Spleen (tissue), 11 donors: ENCODE measurements at regions not wholly inside any gene's neighbourhood (a gene's known extent, or its start where the extent isn't known, plus 50 kb on each side); places are given as distances from the start of the nearest gene placed in this dataset.

ENCODE experiments used
- DNase-seq: peaks from one replicate; pipeline ENCODE4 v3.0.0-alpha.2; 2020
- H3K27ac ChIP-seq, 8 donors: fragments of 200-600 bp; sonication (generic) in 7 of 8; 1 replicate in 4 of 8; 2 replicates in 4 of 8; pipeline versions ENCODE4 v1.5.0 to v1.8.0; 2016 to 2021; ENCODE audit warnings: inconsistent platforms in 4 of 8, mild to moderate bottlenecking in 4 of 8, moderate library complexity in 1 of 8
- H3K27me3 ChIP-seq, 7 donors: fragments of 200-600 bp; sonication (generic) in 6 of 7; replicated peaks in 1 of 7; 1 replicate in 4 of 7; 2 replicates in 3 of 7; pipeline versions ENCODE4 v1.5.0 to v1.8.0; 2016 to 2021; ENCODE audit warnings: inconsistent platforms in 3 of 7, mild to moderate bottlenecking in 1 of 7
- H3K36me3 ChIP-seq, 6 donors: fragments of 200-600 bp; sonication (generic) in 5 of 6; 1 replicate in 4 of 6; 2 replicates in 2 of 6; pipeline versions ENCODE4 v1.5.0 to v1.8.0; 2016 to 2021; ENCODE audit warnings: inconsistent platforms in 2 of 6
- H3K4me1 ChIP-seq, 6 donors: fragments of 200-600 bp; sonication (generic) in 5 of 6; 1 replicate in 3 of 6; 2 replicates in 3 of 6; pipeline versions ENCODE4 v1.5.0 to v1.8.0; 2016 to 2021; ENCODE audit warnings: inconsistent platforms in 3 of 6
- H3K4me3 ChIP-seq, 8 donors: fragments of 200-600 bp; sonication (generic) in 7 of 8; 1 replicate in 4 of 8; 2 replicates in 4 of 8; pipeline versions ENCODE4 v1.5.0 to v1.8.0; 2016 to 2021; ENCODE audit warnings: inconsistent platforms in 4 of 8, mild to moderate bottlenecking in 4 of 8, moderate library complexity in 2 of 8
- H3K9me3 ChIP-seq, 8 donors: fragments of 200-600 bp; sonication (generic) in 7 of 8; 1 replicate in 4 of 8; 2 replicates in 4 of 8; pipeline versions ENCODE4 v1.5.0 to v1.8.0; 2016 to 2021; ENCODE audit warnings: inconsistent platforms in 4 of 8
- POLR2A ChIP-seq, 3 donors: fragments of 450-650 bp; IDR thresholded peaks; one replicate each; pipeline ENCODE4 v1.5.1; 2017; ENCODE audit warnings: antibody characterized with exemption in 3 of 3, mild to moderate bottlenecking in 1 of 3
- POLR2AphosphoS5 ChIP-seq, 3 donors: sonication (generic); formaldehyde crosslinking; IDR thresholded peaks; one replicate each; pipeline ENCODE4 v1.5.1; 2017; ENCODE audit warnings: antibody characterized with exemption in 3 of 3
- WGBS, 5 donors: extraction: QIAGEN DNeasy Blood & Tissue Kit in 3 of 5; methylation state at CpG; one replicate each; pipeline versions ENCODE4 v1.1.5 to v1.1.7; 2013 to 2018; 5-methylcytosine and 5-hydroxymethylcytosine counted together
- intact Hi-C: fragments of 100-400 bp; cut with DNase I; formaldehyde crosslinking; loops from one replicate; pipeline ENCODE4 v1.15.0; 2023; ENCODE audit warnings: low total_unique reads
- TF ChIP-seq, protein P1 (sequence below), 11 experiments: fragments of 200-600 bp in 7 of 11; fragments of 450-650 bp in 4 of 11; sonication (generic) in 4 of 11; IDR thresholded peaks in 8 of 11; conservative IDR thresholded peaks in 3 of 11; 1 replicate in 7 of 11; 2 replicates in 4 of 11; pipeline versions ENCODE4 v1.4.0 to v1.8.0; 2016 to 2021; ENCODE audit warnings: antibody characterized with exemption in 11 of 11, inconsistent platforms in 4 of 11, mild to moderate bottlenecking in 1 of 11
- donor health status: healthy with polysubstance abuse.
- donor health status: DM: no; HTN: no; CAD: no; lungs with moderate emphysema.
- donor health status: DM: no; HTN: no; CAD: no.
- donor health status: Bipolar disorder and iron deficiency.
- donor health status: healthy.
- donor health status: DM: no; HTN: no; CAD: no.
- donor health status: DM: yes; HTN: yes; CAD: no.

GRCh38 chr5:3751846-3752245, 156.2 kb downstream of the IRX1 start:
- WGBS, 5 donors = 85 to 92% (median 90%) methylated on average over 2 of the region's 2 CpGs
- intact Hi-C loops = no loop called here
- Histone ChIP-seq H3K36me3 (no peaks in the 10 kb centered on the region), H3K9me3 (peaks cover 0 to 30% (median 11%) of the 10 kb centered on the region in 8 donors), H3K4me1 (no peaks in the 10 kb centered on the region), H3K27ac (no peak overlapping the region), H3K27me3 (no peaks in the 10 kb centered on the region), H3K4me3 (no peak overlapping the region)
- DNase-seq = no peak
- TF ChIP-seq, protein P1, sequence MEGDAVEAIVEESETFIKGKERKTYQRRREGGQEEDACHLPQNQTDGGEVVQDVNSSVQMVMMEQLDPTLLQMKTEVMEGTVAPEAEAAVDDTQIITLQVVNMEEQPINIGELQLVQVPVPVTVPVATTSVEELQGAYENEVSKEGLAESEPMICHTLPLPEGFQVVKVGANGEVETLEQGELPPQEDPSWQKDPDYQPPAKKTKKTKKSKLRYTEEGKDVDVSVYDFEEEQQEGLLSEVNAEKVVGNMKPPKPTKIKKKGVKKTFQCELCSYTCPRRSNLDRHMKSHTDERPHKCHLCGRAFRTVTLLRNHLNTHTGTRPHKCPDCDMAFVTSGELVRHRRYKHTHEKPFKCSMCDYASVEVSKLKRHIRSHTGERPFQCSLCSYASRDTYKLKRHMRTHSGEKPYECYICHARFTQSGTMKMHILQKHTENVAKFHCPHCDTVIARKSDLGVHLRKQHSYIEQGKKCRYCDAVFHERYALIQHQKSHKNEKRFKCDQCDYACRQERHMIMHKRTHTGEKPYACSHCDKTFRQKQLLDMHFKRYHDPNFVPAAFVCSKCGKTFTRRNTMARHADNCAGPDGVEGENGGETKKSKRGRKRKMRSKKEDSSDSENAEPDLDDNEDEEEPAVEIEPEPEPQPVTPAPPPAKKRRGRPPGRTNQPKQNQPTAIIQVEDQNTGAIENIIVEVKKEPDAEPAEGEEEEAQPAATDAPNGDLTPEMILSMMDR (IDR thresholded peaks at IDR 0.05 in 8 of 11, conservative IDR thresholded peaks at IDR 0.05 in 3 of 11) = no peak
- TF ChIP-seq POLR2AphosphoS5 (IDR thresholded peaks at IDR 0.05) (no peak), POLR2A (IDR thresholded peaks at IDR 0.05) (no peak)

- TF ChIP-seq POLR2A (IDR thresholded peaks at IDR 0.05) (no peak), POLR2AphosphoS5 (IDR thresholded peaks at IDR 0.05) (no peak)
- TF ChIP-seq, protein P1 (IDR thresholded peaks at IDR 0.05 in 8 of 11, conservative IDR thresholded peaks at IDR 0.05 in 3 of 11) = no peak
- WGBS, 5 donors = 48 to 73% (median 67%) methylated on average over 6 of the region's 6 CpGs
Observed at GRCh38 chr5:3778000-3778550, 182.4 kb downstream of the IRX1 start.

DNA sequence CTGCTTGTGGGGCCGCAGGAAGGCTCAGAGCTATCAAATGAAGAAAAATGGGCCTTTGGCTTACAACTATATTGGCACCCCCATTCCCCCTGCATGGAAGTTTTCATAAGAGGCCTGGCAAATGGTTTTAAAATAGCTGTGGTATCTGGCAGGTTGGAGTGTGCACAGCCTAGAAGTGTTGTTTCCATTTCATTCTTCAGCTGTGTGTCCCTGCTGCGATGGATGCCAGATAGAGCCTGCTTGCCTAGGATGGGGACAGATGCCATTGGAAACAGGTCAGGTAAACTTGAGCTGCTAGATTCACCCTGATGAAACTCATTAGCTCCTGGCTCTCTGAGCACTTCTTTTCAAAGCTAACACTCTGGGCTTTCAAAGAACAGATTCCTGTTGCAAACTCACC, 183.3 kb downstream of the IRX1 start:
- H3K4me3 ChIP-seq = no peak overlapping the region
- no peaks in the 10 kb centered on the region for H3K36me3 ChIP-seq
- H3K4me1 ChIP-seq = no peaks in the 10 kb centered on the region
- TF ChIP-seq POLR2AphosphoS5 (IDR thresholded peaks at IDR 0.05) = no peak
- TF ChIP-seq POLR2A (IDR thresholded peaks at IDR 0.05) = no peak
- TF ChIP-seq, protein P1 (IDR thresholded peaks at IDR 0.05 in 8 of 11, conservative IDR thresholded peaks at IDR 0.05 in 3 of 11) = no peak
- intact Hi-C loops = no loop called here
- H3K27me3 ChIP-seq = no peaks in the 10 kb centered on the region
- WGBS, 5 donors = 78 to 93% (median 90%) methylated on average over 2 of the region's 2 CpGs
- no peak for DNase-seq
- no peak overlapping the region for H3K27ac ChIP-seq
- peaks cover 0 to 21% (median 0%) of the 10 kb centered on the region in 8 donors for H3K9me3 ChIP-seq

More at GRCh38 chr5:3778000-3778550, 182.4 kb downstream of the IRX1 start:
- H3K27ac ChIP-seq = no peak overlapping the region
- peaks cover 0 to 17% (median 0%) of the 10 kb centered on the region in 8 donors for H3K9me3 ChIP-seq
- no peaks in the 10 kb centered on the region for H3K36me3 ChIP-seq
- no peaks in the 10 kb centered on the region for H3K4me1 ChIP-seq
- intact Hi-C loops = no loop called here
- no peak overlapping the region for H3K4me3 ChIP-seq
- H3K27me3 ChIP-seq = no peaks in the 10 kb centered on the region
- no peak for DNase-seq

DNA sequence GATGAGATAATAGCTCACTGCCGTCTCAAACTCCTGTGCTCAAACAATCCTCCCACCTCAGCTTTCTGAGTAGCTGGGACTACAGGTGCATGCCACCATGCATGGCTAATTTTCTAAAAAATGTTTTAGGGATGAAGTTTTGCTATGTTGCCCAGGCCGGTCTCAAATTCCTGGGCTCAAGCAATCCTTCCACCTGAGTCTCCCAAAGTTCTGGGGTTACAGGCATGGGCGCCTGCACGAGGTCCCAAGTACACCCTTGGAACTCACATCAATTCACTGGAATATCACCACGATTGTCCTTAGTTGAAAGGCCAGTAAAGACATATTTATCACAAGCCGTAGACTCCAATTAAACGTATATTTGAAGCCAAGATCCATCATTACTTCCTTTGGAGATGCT, 184.6 kb downstream of the IRX1 start:
- DNase-seq = no peak
- 78 to 87% (median 86%) methylated on average over 7 of the region's 7 CpGs for WGBS, 5 donors
- Histone ChIP-seq H3K9me3 (peaks cover 0 to 28% (median 0%) of the 10 kb centered on the region in 8 donors), H3K27me3 (no peaks in the 10 kb centered on the region), H3K4me1 (no peaks in the 10 kb centered on the region), H3K36me3 (no peaks in the 10 kb centered on the region), H3K4me3 (no peak overlapping the region), H3K27ac (no peak overlapping the region)
- no peak for TF ChIP-seq POLR2AphosphoS5 (IDR thresholded peaks at IDR 0.05)
- TF ChIP-seq, protein P1 (IDR thresholded peaks at IDR 0.05 in 8 of 11, conservative IDR thresholded peaks at IDR 0.05 in 3 of 11) = no peak
- TF ChIP-seq POLR2A (IDR thresholded peaks at IDR 0.05) = no peak
- intact Hi-C loops = no loop called here
